Neuronal stem cell (in vitro differentiated cells): ENCODE measurements at regions not wholly inside any gene's neighbourhood (a gene's known extent, or its start where the extent isn't known, plus 50 kb on each side); places are given as distances from the start of the nearest gene placed in this dataset.

ENCODE experiments used
- DNase-seq: peaks from one replicate; pipeline ENCODE4 v3.0.0-alpha.2; 2013; ENCODE audit warnings: low spot score
- H2AFZ ChIP-seq: one replicate; pipeline ENCODE4 v1.6.1; 2013; ENCODE audit warnings: mild to moderate bottlenecking, low read length, inconsistent platforms
- H2AK5ac ChIP-seq: 2 replicates; pipeline ENCODE4 v1.6.1; 2013; ENCODE audit warnings: low read depth, mild to moderate bottlenecking, inconsistent platforms, low read length, moderate library complexity, mixed read lengths
- H2BK120ac ChIP-seq: 2 replicates; pipeline ENCODE4 v1.6.1; 2013; ENCODE audit warnings: low read depth, mild to moderate bottlenecking, inconsistent platforms, low read length, moderate library complexity, mixed read lengths
- H2BK12ac ChIP-seq: one replicate; pipeline ENCODE4 v1.6.1; 2013; ENCODE audit warnings: low read length, inconsistent platforms
- H2BK15ac ChIP-seq: 2 replicates; pipeline ENCODE4 v1.6.1; 2013; ENCODE audit warnings: mild to moderate bottlenecking, low read length, inconsistent platforms, mixed read lengths
- H2BK5ac ChIP-seq: one replicate; pipeline ENCODE4 v1.6.1; 2013; ENCODE audit warnings: inconsistent platforms, mild to moderate bottlenecking, low read length, moderate library complexity
- H3K14ac ChIP-seq: one replicate; pipeline ENCODE4 v1.6.1; 2013; ENCODE audit warnings: low read length, inconsistent platforms
- H3K18ac ChIP-seq: 2 replicates; pipeline ENCODE4 v1.6.1; 2013; ENCODE audit warnings: low read length, inconsistent platforms
- H3K23ac ChIP-seq: 2 replicates; pipeline ENCODE4 v1.6.1; 2013; ENCODE audit warnings: low read depth, mild to moderate bottlenecking, mixed read lengths, low read length, inconsistent platforms; ENCODE audit not compliant: poor library complexity
- H3K27ac ChIP-seq: replicated peaks from 3 replicates; pipeline ENCODE4 v1.5.1; 2013; ENCODE audit warnings: low read length, inconsistent platforms
- H3K27me3 ChIP-seq, 3 experiments: 2 replicates each; pipeline ENCODE4 v1.6.1; 2013; ENCODE audit warnings: low read length in 3 of 3, mild to moderate bottlenecking in 2 of 3, inconsistent platforms in 1 of 3, low read depth in 1 of 3, mixed read lengths in 1 of 3, moderate library complexity in 1 of 3; ENCODE audit not compliant: control insufficient read depth in 3 of 3, insufficient read depth in 3 of 3
- H3K36me3 ChIP-seq, 2 donors: replicated peaks in 1 of 2; 2 replicates each; pipeline ENCODE4 v1.6.1; 2013; ENCODE audit warnings: low read length in 2 of 2; ENCODE audit not compliant: control insufficient read depth in 2 of 2, insufficient read depth in 2 of 2
- H3K4ac ChIP-seq: 2 replicates; pipeline ENCODE4 v1.6.1; 2013; ENCODE audit warnings: inconsistent platforms, mild to moderate bottlenecking, low read length, moderate library complexity
- H3K4me1 ChIP-seq, 2 donors: 1 replicate in 1 of 2; 2 replicates in 1 of 2; pipeline ENCODE4 v1.6.1; 2013; ENCODE audit warnings: low read length in 2 of 2, low read depth in 1 of 2; ENCODE audit not compliant: control insufficient read depth in 2 of 2, insufficient read depth in 1 of 2
- H3K4me2 ChIP-seq: one replicate; pipeline ENCODE4 v1.6.1; 2013; ENCODE audit warnings: mild to moderate bottlenecking, low read length, inconsistent platforms; ENCODE audit not compliant: insufficient read depth, poor library complexity, severe bottlenecking
- H3K4me3 ChIP-seq, 2 donors: 2 replicates each; pipeline ENCODE4 v1.5.1; 2013; ENCODE audit warnings: low read length in 2 of 2, mild to moderate bottlenecking in 2 of 2, inconsistent platforms in 1 of 2, moderate library complexity in 1 of 2
- H3K79me1 ChIP-seq: one replicate; pipeline ENCODE4 v1.6.1; 2013; ENCODE audit warnings: low read depth, mild to moderate bottlenecking, inconsistent platforms, low read length, moderate library complexity
- H3K9ac ChIP-seq: one replicate; pipeline ENCODE4 v1.6.1; 2013; ENCODE audit warnings: mild to moderate bottlenecking, low read depth, low read length, inconsistent platforms; ENCODE audit not compliant: poor library complexity
- H3K9me3 ChIP-seq, 2 donors: replicated peaks in 1 of 2; 2 replicates each; pipeline versions ENCODE3 to v1.6.1; 2013; ENCODE audit warnings: low read length in 2 of 2, mild to moderate bottlenecking in 2 of 2, inconsistent platforms in 1 of 2, low read depth in 1 of 2, mixed read lengths in 1 of 2, moderate library complexity in 1 of 2; ENCODE audit not compliant: control insufficient read depth in 2 of 2, insufficient read depth in 1 of 2
- H4K8ac ChIP-seq: one replicate; pipeline ENCODE4 v1.6.1; 2013; ENCODE audit warnings: low read depth, mild to moderate bottlenecking, inconsistent platforms, low read length, moderate library complexity
- H4K91ac ChIP-seq: one replicate; pipeline ENCODE4 v1.6.1; 2013; ENCODE audit warnings: low read length, low read depth, mild to moderate bottlenecking, inconsistent platforms; ENCODE audit not compliant: poor library complexity
- WGBS, 2 donors: extraction: QIAGEN DNeasy Blood & Tissue Kit; methylation state at CpG; one replicate each; pipeline ENCODE4 v1.1.7; 2013; ENCODE audit warnings: missing lambda C conversion rate in 2 of 2, mixed read lengths in 1 of 2; ENCODE audit not compliant: insufficient read length in 2 of 2, insufficient replicate concordance in 1 of 2; ENCODE audit errors: extremely low coverage in 2 of 2; 5-methylcytosine and 5-hydroxymethylcytosine counted together

- H2BK12ac ChIP-seq, result no peak overlapping the region
- H3K18ac ChIP-seq, result no peak overlapping the region
- no peak overlapping the region for H2BK15ac ChIP-seq
- no peak for DNase-seq
- no peaks in the 10 kb centered on the region for H3K79me1 ChIP-seq
- H2BK5ac ChIP-seq, result no peak overlapping the region
- no peaks in the 10 kb centered on the region for H3K36me3 ChIP-seq
- H3K27ac ChIP-seq, result no peak overlapping the region
- H3K14ac ChIP-seq, result no peak overlapping the region
- H3K23ac ChIP-seq, result no peak overlapping the region
- no peaks in the 10 kb centered on the region for H3K27me3 ChIP-seq
- H4K91ac ChIP-seq, result no peak overlapping the region
- H3K4me2 ChIP-seq, result no peak overlapping the region
- no peaks in the 10 kb centered on the region for H3K4me1 ChIP-seq
- no peaks in the 10 kb centered on the region for H3K9me3 ChIP-seq
- peak overlapping the region; percentile 7 for H2AFZ ChIP-seq
- no CpG with 5 or more reads among the region's 4 CpGs for WGBS, 2 donors
- H4K8ac ChIP-seq, result no peak overlapping the region
- no peak overlapping the region for H2AK5ac ChIP-seq
- no peak overlapping the region for H2BK120ac ChIP-seq
- no peak overlapping the region for H3K4ac ChIP-seq
- H3K9ac ChIP-seq, result no peak overlapping the region
- H3K4me3 ChIP-seq, result no peak overlapping the region
Measured at GRCh38 chr5:25107853-25108252, 463.1 kb upstream of the CDH10 start.

- no peak overlapping the region for H3K4me3 ChIP-seq
Measured at GRCh38 chr5:25099538-25099937, 454.8 kb upstream of the CDH10 start.

GRCh38 chr5:25095261-25095660 is 450.5 kb upstream of the CDH10 start:
- WGBS, 2 donors, result no CpG with 5 or more reads among the region's 2 CpGs
- H3K4ac ChIP-seq, result no peak overlapping the region

More at GRCh38 chr5:25099538-25099937, 454.8 kb upstream of the CDH10 start:
- H2AK5ac ChIP-seq, result no peak overlapping the region
- no peak overlapping the region for H2BK120ac ChIP-seq
- no peaks in the 10 kb centered on the region for H3K79me1 ChIP-seq
- H2BK15ac ChIP-seq, result no peak overlapping the region
- no CpG with 5 or more reads among the region's 3 CpGs for WGBS, 2 donors
- no peak overlapping the region for H3K18ac ChIP-seq
- H3K27me3 ChIP-seq, result no peaks in the 10 kb centered on the region
- DNase-seq, result no peak
- no peak overlapping the region for H2BK12ac ChIP-seq
- no peak overlapping the region for H3K4me2 ChIP-seq
- no peak overlapping the region for H2BK5ac ChIP-seq
- H4K8ac ChIP-seq, result no peak overlapping the region
- no peaks in the 10 kb centered on the region for H3K9me3 ChIP-seq
- no peak overlapping the region for H2AFZ ChIP-seq
- no peaks in the 10 kb centered on the region for H3K4me1 ChIP-seq
- H3K14ac ChIP-seq, result no peak overlapping the region
- H3K27ac ChIP-seq, result no peak overlapping the region
- H3K9ac ChIP-seq, result no peak overlapping the region
- no peak overlapping the region for H4K91ac ChIP-seq
- no peak overlapping the region for H3K4ac ChIP-seq
- H3K36me3 ChIP-seq, result no peaks in the 10 kb centered on the region
- H3K23ac ChIP-seq, result no peak overlapping the region

GRCh38 chr5:25094219-25094618 is 449.4 kb upstream of the CDH10 start:
- Histone ChIP-seq H2AK5ac (no peak overlapping the region), H2BK12ac (no peak overlapping the region), H3K79me1 (no peaks in the 10 kb centered on the region), H3K4me3 (no peak overlapping the region), H4K91ac (no peak overlapping the region), H2BK15ac (no peak overlapping the region), H3K4ac (no peak overlapping the region), H3K4me2 (no peak overlapping the region), H2BK5ac (no peak overlapping the region), H3K14ac (no peak overlapping the region), H2AFZ (no peak overlapping the region), H3K9me3 (no peaks in the 10 kb centered on the region), H3K9ac (no peak overlapping the region), H3K4me1 (no peaks in the 10 kb centered on the region), H4K8ac (no peak overlapping the region), H3K36me3 (no peaks in the 10 kb centered on the region), H3K18ac (no peak overlapping the region), H3K27ac (no peak overlapping the region), H3K27me3 (no peaks in the 10 kb centered on the region), H3K23ac (no peak overlapping the region), H2BK120ac (no peak overlapping the region)
- no CpG with 5 or more reads among the region's 2 CpGs for WGBS, 2 donors
- DNase-seq, result no peak

More at GRCh38 chr5:25095261-25095660, 450.5 kb upstream of the CDH10 start:
- Histone ChIP-seq H3K27me3 (no peaks in the 10 kb centered on the region), H2BK15ac (no peak overlapping the region), H2AFZ (peak overlapping the region; percentile 35), H2AK5ac (no peak overlapping the region), H3K4me1 (no peaks in the 10 kb centered on the region), H3K18ac (no peak overlapping the region), H2BK120ac (no peak overlapping the region), H3K4me2 (no peak overlapping the region), H3K14ac (no peak overlapping the region), H3K79me1 (no peaks in the 10 kb centered on the region), H3K9me3 (no peaks in the 10 kb centered on the region), H3K4me3 (no peak overlapping the region), H3K27ac (no peak overlapping the region), H3K23ac (no peak overlapping the region), H4K8ac (no peak overlapping the region), H3K9ac (no peak overlapping the region), H2BK12ac (no peak overlapping the region), H4K91ac (no peak overlapping the region), H3K36me3 (no peaks in the 10 kb centered on the region), H2BK5ac (no peak overlapping the region)
- no peak for DNase-seq
